ENCODE measurements at regions not wholly inside any gene's neighbourhood (a gene's known extent, or its start where the extent isn't known, plus 50 kb on each side); places are given as distances from the start of the nearest gene placed in this dataset.
A peak's percentile ranks its signal among the peaks of the same experiment; 100 is the strongest.
"Not testable (repeated sequence)": the region's sequence is repeated elsewhere in the genome, so short reads cannot be mapped to it uniquely, and the experiment has no call there.

DNA sequence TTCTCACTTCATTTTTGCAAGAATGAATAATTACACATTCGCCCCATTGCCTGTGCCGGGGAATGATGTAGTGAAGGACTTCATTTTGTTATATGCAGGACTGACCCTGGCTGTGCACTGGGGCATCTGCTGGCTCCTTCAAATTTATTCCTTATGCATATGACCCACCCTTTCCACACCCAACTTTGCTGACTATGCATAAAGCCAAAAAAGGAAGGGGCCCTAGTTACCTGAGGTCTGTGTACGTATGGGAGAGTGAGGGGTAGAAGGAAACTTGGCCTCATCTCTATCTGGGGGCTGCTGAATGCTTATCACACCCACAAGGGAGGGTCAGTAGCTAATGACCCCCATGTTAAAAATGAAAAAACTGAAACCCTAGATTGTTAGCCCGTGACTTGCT is 259.6 kb downstream of the SMARCA2 start:
- H3K27ac ChIP-seq, result no peak overlapping the region
- TF ChIP-seq, protein P1, sequence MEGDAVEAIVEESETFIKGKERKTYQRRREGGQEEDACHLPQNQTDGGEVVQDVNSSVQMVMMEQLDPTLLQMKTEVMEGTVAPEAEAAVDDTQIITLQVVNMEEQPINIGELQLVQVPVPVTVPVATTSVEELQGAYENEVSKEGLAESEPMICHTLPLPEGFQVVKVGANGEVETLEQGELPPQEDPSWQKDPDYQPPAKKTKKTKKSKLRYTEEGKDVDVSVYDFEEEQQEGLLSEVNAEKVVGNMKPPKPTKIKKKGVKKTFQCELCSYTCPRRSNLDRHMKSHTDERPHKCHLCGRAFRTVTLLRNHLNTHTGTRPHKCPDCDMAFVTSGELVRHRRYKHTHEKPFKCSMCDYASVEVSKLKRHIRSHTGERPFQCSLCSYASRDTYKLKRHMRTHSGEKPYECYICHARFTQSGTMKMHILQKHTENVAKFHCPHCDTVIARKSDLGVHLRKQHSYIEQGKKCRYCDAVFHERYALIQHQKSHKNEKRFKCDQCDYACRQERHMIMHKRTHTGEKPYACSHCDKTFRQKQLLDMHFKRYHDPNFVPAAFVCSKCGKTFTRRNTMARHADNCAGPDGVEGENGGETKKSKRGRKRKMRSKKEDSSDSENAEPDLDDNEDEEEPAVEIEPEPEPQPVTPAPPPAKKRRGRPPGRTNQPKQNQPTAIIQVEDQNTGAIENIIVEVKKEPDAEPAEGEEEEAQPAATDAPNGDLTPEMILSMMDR (IDR thresholded peaks at IDR 0.05; ENCODE audit: low read depth, low read length, missing control alignments), result no peak
- in situ Hi-C loops (cut with HindIII; ENCODE audit: low pct_ligation_motif_present, low sequenced_read_pairs), result no loop called here
- no peaks in the 10 kb centered on the region for H3K27me3 ChIP-seq (replicated peaks)
- no peak overlapping the region for H3K4me3 ChIP-seq (ENCODE audit: low read depth, low read length)
- no peaks in the 10 kb centered on the region for H3K36me3 ChIP-seq (replicated peaks)
- DNase-seq, result no peak

DNA sequence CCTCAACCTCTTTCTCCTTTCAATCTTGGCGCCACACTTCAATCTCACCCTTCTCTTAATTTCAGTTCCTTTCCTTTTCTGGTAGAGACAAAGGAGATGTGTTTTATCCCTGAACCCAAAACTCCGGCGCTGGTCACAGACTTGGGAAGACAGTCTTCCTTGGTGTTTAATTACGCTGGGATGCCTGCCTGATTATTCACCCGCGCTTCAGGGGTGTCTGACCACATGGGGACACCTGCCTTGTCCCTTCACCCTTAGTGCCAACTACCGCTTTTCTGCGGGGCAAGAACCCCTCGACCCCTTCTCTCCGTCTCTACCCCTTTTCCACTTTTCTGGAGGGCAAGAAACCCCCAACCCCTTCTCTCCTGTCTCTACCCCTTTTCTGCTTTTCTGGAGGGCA is 261.1 kb downstream of the SMARCA2 start:
- DNase-seq, result no peak

DNA sequence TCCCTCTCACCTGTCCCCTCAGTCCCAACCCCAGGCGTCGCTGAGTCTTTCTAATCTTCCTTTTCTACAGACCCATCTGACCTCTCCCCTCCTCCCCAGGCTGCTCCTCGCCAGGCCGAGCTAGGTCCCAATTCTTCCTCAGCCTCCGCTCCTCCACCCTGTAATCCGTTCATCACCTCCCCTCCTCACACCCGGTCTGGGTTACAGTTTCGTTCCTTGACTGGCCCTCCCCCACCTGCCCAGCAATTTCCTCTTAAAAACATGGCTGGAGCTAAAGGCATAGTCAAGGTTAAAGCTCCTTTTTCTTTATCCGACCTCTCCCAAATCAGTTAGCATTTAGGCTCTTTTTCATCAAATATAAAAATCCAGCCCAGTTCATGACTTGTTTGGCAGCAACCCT is 262.0 kb downstream of the SMARCA2 start:
- H3K27ac ChIP-seq; DNase-seq; H3K36me3 ChIP-seq (replicated peaks); H3K27me3 ChIP-seq (replicated peaks); H3K4me3 ChIP-seq (ENCODE audit: low read depth, low read length); in situ Hi-C loops (cut with HindIII; ENCODE audit: low pct_ligation_motif_present, low sequenced_read_pairs): not testable (repeated sequence)

More for the DNA sequence above, 261.1 kb downstream of the SMARCA2 start:
- H3K36me3 ChIP-seq (replicated peaks), result no peaks in the 10 kb centered on the region
- no peak overlapping the region for H3K4me3 ChIP-seq (ENCODE audit: low read depth, low read length)
- TF ChIP-seq, protein P1 (IDR thresholded peaks at IDR 0.05; ENCODE audit: low read depth, low read length, missing control alignments), result no peak
- in situ Hi-C loops (cut with HindIII; ENCODE audit: low pct_ligation_motif_present, low sequenced_read_pairs), result no loop called here
- H3K27ac ChIP-seq, result no peak overlapping the region
- H3K27me3 ChIP-seq (replicated peaks), result no peaks in the 10 kb centered on the region

DNA sequence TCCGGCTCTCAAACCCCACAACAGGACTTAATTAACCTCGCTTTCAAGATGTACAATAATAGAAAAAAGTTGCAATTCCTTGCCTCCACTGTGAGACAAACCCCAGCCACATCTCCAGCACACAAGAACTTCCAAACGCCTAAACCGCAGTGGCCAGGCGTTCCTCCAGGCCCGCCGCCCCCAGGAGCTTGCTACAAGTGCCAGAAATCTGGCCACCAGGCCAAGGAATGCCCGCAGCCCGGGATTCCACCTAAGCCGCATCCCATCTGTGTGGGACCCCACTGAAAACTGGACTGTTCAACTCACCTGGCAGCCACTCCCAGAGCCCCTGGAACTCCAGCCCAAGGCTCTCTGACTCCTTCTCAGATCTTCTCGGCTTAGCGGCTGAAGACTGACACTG is 262.5 kb downstream of the SMARCA2 start:
- DNase-seq; H3K4me3 ChIP-seq (ENCODE audit: low read depth, low read length); H3K27me3 ChIP-seq (replicated peaks); H3K27ac ChIP-seq; in situ Hi-C loops (cut with HindIII; ENCODE audit: low pct_ligation_motif_present, low sequenced_read_pairs); H3K36me3 ChIP-seq (replicated peaks): not testable (repeated sequence)

DNA sequence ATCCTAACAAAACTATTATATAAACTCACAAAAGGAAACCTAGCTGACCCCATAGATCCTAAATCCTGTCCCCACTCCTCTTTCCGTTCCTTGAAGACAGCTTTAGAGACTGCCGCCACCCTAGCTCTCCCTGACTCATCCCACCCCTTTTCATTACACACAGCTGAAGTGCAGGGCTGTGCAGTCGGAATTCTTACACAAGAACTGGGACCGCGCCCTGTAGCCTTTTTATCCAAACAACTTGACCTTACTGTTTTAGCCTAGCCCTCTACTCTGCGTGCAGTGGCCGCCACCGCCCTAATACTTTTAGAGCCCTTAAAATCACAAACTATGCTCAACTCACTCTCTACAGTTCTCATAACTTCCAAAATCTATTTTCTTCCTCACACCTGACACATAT is 264.0 kb downstream of the SMARCA2 start:
- H3K36me3 ChIP-seq (replicated peaks); in situ Hi-C loops (cut with HindIII; ENCODE audit: low pct_ligation_motif_present, low sequenced_read_pairs); H3K27me3 ChIP-seq (replicated peaks); H3K27ac ChIP-seq; DNase-seq; H3K4me3 ChIP-seq (ENCODE audit: low read depth, low read length): not testable (repeated sequence)

DNA sequence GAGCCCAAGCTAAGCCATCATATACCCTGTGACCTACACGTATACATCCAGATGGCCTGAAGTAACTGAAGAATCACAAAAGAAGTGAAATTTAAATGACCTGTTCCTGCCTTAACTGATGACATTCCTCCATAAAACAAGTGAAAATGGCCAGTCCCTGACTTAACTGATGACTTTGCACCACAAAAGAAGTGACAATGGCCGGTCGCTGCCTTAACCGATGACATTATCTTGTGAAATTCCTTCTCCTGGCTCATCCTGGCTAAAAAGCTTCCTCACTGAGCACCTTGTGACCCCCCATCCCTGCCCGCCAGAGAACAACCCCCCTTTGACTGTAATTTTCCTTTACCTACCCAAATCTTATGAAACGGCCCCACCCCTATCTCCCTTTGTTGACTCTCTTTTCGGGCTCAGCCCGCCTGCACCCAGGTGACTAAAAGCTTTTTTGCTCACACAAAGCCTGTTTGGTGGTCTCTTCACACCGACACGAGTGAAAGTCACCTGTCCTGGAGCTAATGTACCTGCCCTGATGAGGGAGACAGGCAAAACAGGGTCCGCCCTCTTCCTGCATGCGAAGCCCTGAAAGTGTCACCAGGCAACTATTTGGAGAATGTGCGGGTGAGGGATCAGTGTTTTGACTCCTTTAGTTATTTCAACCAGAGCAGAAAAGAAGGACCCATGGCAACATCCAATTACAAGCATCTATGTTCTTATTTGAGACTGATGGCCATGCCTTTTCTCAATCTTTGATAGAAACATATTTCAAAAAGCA is 266.1 kb downstream of the SMARCA2 start:
- in situ Hi-C loops (cut with HindIII; ENCODE audit: low pct_ligation_motif_present, low sequenced_read_pairs), result no loop called here
- peak; percentile 73 for DNase-seq
- Histone ChIP-seq H3K4me3 (ENCODE audit: low read depth, low read length) (no peak overlapping the region), H3K27me3 (replicated peaks) (no peaks in the 10 kb centered on the region), H3K36me3 (replicated peaks) (no peaks in the 10 kb centered on the region), H3K27ac (peak overlapping the region; percentile 61)
- TF ChIP-seq, protein P1 (IDR thresholded peaks at IDR 0.05; ENCODE audit: low read depth, low read length, missing control alignments), result no peak

DNA sequence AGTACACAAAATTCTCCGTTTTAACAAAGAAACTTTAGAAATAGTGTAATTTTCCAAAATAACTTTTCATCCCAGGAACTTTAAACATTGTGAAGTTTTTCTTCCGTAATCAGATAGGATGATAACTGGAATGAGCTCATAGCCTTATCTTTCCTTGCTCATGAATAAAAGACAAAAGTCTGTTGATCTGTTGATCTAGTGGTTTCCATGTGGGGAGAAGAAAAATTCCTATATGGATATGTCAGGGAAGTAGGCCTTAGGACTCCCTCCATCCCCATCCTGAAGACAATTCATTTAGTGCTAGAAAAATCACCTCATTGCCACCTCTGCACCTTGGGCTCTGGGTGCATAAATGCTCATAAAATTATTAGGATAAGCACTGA is 266.6 kb downstream of the SMARCA2 start:
- Histone ChIP-seq H3K27me3 (replicated peaks) (no peaks in the 10 kb centered on the region), H3K36me3 (replicated peaks) (no peaks in the 10 kb centered on the region), H3K4me3 (ENCODE audit: low read depth, low read length) (no peak overlapping the region), H3K27ac (peak overlapping the region; percentile 61)
- TF ChIP-seq, protein P1 (IDR thresholded peaks at IDR 0.05; ENCODE audit: low read depth, low read length, missing control alignments), result no peak
- in situ Hi-C loops (cut with HindIII; ENCODE audit: low pct_ligation_motif_present, low sequenced_read_pairs), result no loop called here
- DNase-seq, result peak; percentile 53

All from brain microvascular endothelial cell (primary cell).